ENCODE measurements at regions not wholly inside any gene's neighbourhood (a gene's known extent, or its start where the extent isn't known, plus 50 kb on each side); places are given as distances from the start of the nearest gene placed in this dataset.

DNA sequence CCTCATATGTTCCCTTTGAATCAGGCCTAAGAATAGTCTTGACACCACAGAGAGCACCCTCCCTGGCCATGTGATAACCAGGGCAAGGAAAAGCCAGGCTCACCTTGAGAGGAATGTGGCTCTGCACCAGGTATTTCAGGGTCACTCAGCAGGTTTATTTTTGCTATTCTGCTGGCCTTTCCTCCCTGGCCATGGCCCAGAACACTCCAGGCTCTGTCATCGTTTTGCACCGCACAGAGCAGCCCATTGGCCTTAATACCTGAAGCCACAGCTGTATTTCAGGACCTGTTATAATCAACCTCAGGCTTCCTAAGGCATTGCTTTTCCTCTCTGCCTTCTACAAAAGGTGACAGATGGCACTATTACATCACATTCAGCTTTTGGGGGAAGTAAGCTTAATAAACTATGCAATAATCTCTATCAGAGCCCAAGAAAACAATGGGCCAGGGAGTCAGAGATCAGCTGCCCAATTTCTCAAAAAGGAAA is 668.3 kb downstream of the IRS1 start:
- TF ChIP-seq EZH2phosphoT487 (IDR thresholded peaks at IDR 0.05; ENCODE audit: low read depth, severe bottlenecking, unreplicated experiment), result no peak
- no peak for TF ChIP-seq CTCF (IDR thresholded peaks at IDR 0.05; ENCODE audit: poor library complexity)
- TF ChIP-seq EZH2 (IDR thresholded peaks at IDR 0.05; ENCODE audit: borderline replicate concordance), result no peak

Data from hepatocyte (in vitro differentiated cells).